ENCODE measurements at regions not wholly inside any gene's neighbourhood (a gene's known extent, or its start where the extent isn't known, plus 50 kb on each side); places are given as distances from the start of the nearest gene placed in this dataset.
"Not testable (repeated sequence)": the region's sequence is repeated elsewhere in the genome, so short reads cannot be mapped to it uniquely, and the experiment has no call there.

GRCh38 chr16:29179401-29180205 is 194.8 kb downstream of the LAT start:
- WGBS (ENCODE audit: insufficient coverage) = 94% methylated on average over 19 of the region's 25 CpGs
- H3K9ac ChIP-seq (ENCODE audit: insufficient read depth, low read length, poor library complexity, severe bottlenecking); H3K4me3 Mint-ChIP-seq; H3K4me3 ChIP-seq (replicated peaks in 1 of 3; ENCODE audit: low read depth in 2 of 3, low read length in 3 of 3); H3K9me3 ChIP-seq (replicated peaks in 1 of 2; ENCODE audit: control insufficient read depth in 1 of 2, insufficient read depth in 1 of 2, low read length in 2 of 2); H2AFZ ChIP-seq (ENCODE audit: insufficient read depth, low read depth, low read length, poor library complexity, severe bottlenecking); intact Hi-C loops (cut with micrococcal nuclease); H3K79me2 ChIP-seq (ENCODE audit: insufficient read depth, low read length); H3K27me3 Mint-ChIP-seq (ENCODE audit: low read depth in 3 of 3); H4K20me1 ChIP-seq (ENCODE audit: insufficient read depth, low read length); H3K27me3 ChIP-seq (ENCODE audit: control insufficient read depth in 2 of 2, insufficient read depth in 2 of 2, low read length in 2 of 2); H3K27ac ChIP-seq (ENCODE audit: low read depth in 1 of 2, low read length in 2 of 2); H3K9me3 Mint-ChIP-seq; DNase-seq; H3K4me2 ChIP-seq (replicated peaks; ENCODE audit: extremely low read depth, low read length, poor library complexity, severe bottlenecking): not testable (repeated sequence)
- Histone ChIP-seq H3K36me3 (replicated peaks in 1 of 2; ENCODE audit: control insufficient read depth in 1 of 2, insufficient read depth in 2 of 2, low read length in 2 of 2) (peaks cover 19 to 22% of the 10 kb centered on the region in 2 donors), H3K4me1 (ENCODE audit: control insufficient read depth in 1 of 2, insufficient read depth in 2 of 2, low read length in 2 of 2) (peaks cover 31 to 36% of the 10 kb centered on the region in 2 donors)
- H3K4me1 Mint-ChIP-seq = peaks cover 26% of the 10 kb centered on the region
- peaks cover 23 to 69% of the 10 kb centered on the region in 2 donors for H3K36me3 Mint-ChIP-seq
- H3K27ac Mint-ChIP-seq = peak overlapping the region in 3 of 7 donors; percentile 45 to 89 (median 46)

GRCh38 chr16:29177888-29178726 is 193.3 kb downstream of the LAT start:
- Histone ChIP-seq H3K27ac (ENCODE audit: low read depth in 1 of 2, low read length in 2 of 2) (peak overlapping the region; percentile 41 to 58), H3K4me1 (ENCODE audit: control insufficient read depth in 1 of 2, insufficient read depth in 2 of 2, low read length in 2 of 2) (peaks cover 41 to 45% of the 10 kb centered on the region in 2 donors), H3K36me3 (replicated peaks in 1 of 2; ENCODE audit: control insufficient read depth in 1 of 2, insufficient read depth in 2 of 2, low read length in 2 of 2) (peaks cover 19 to 22% of the 10 kb centered on the region in 2 donors)
- H3K4me1 Mint-ChIP-seq = peaks cover 33% of the 10 kb centered on the region
- H3K4me2 ChIP-seq (replicated peaks; ENCODE audit: extremely low read depth, low read length, poor library complexity, severe bottlenecking); intact Hi-C loops (cut with micrococcal nuclease); H3K27me3 ChIP-seq (ENCODE audit: control insufficient read depth in 2 of 2, insufficient read depth in 2 of 2, low read length in 2 of 2); H3K9me3 ChIP-seq (replicated peaks in 1 of 2; ENCODE audit: control insufficient read depth in 1 of 2, insufficient read depth in 1 of 2, low read length in 2 of 2); H2AFZ ChIP-seq (ENCODE audit: insufficient read depth, low read depth, low read length, poor library complexity, severe bottlenecking); H3K9me3 Mint-ChIP-seq; H3K4me3 Mint-ChIP-seq; H3K4me3 ChIP-seq (replicated peaks in 1 of 3; ENCODE audit: low read depth in 2 of 3, low read length in 3 of 3); H4K20me1 ChIP-seq (ENCODE audit: insufficient read depth, low read length); H3K79me2 ChIP-seq (ENCODE audit: insufficient read depth, low read length); H3K27me3 Mint-ChIP-seq (ENCODE audit: low read depth in 3 of 3); H3K9ac ChIP-seq (ENCODE audit: insufficient read depth, low read length, poor library complexity, severe bottlenecking): not testable (repeated sequence)
- peak in 2 of 3 donors; percentile 24 to 28 for DNase-seq
- H3K36me3 Mint-ChIP-seq = peaks cover 21 to 68% of the 10 kb centered on the region in 2 donors
- H3K27ac Mint-ChIP-seq = peak overlapping the region; percentile 38 to 89 (median 77)
- 81% methylated on average over 7 of the region's 24 CpGs for WGBS (ENCODE audit: insufficient coverage)

DNA sequence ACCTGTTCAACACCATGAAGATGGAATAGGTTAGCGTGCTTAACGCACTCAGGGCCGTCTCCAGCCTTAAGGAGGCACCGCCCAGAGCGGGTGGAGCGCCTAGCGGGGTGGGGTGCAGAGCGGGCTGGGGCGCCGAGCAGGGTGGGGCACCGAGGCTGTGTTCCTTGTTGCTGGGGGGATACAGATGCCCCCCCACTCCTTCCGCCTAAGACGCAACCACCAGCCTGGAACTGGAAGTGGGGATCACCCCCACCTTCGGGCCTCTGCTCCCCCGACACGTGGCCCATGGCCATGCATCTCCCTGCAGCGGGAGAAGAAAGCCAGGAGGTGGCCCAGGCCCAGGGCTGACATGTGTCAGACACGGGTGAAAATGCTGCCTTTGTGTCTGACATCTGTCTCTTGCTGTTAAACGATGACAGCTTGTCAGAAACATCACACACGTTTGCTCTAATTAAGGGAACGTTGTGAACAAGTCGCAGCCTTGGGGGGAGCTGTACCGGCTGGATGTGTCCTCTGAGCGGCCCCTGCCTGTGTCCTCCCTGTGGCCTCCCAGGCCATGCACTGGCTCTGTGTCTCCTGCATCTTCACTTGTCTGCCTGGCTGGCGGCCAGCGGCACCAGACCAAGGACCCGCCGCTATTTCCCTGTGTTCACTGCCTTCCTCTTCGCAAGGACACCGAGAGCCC is 192.5 kb downstream of the LAT start:
- H3K4me2 ChIP-seq (replicated peaks; ENCODE audit: extremely low read depth, low read length, poor library complexity, severe bottlenecking); H3K27me3 Mint-ChIP-seq (ENCODE audit: low read depth in 3 of 3); H3K9ac ChIP-seq (ENCODE audit: insufficient read depth, low read length, poor library complexity, severe bottlenecking); H3K4me3 ChIP-seq (replicated peaks in 1 of 3; ENCODE audit: low read depth in 2 of 3, low read length in 3 of 3); H3K27me3 ChIP-seq (ENCODE audit: control insufficient read depth in 2 of 2, insufficient read depth in 2 of 2, low read length in 2 of 2); H3K9me3 ChIP-seq (replicated peaks in 1 of 2; ENCODE audit: control insufficient read depth in 1 of 2, insufficient read depth in 1 of 2, low read length in 2 of 2); DNase-seq; H3K79me2 ChIP-seq (ENCODE audit: insufficient read depth, low read length); H2AFZ ChIP-seq (ENCODE audit: insufficient read depth, low read depth, low read length, poor library complexity, severe bottlenecking); H3K4me3 Mint-ChIP-seq; H4K20me1 ChIP-seq (ENCODE audit: insufficient read depth, low read length); intact Hi-C loops (cut with micrococcal nuclease): not testable (repeated sequence)
- Mint-ChIP-seq H3K4me1 (peaks cover 41% of the 10 kb centered on the region), H3K27ac (peak overlapping the region; percentile 38 to 89 (median 73)), H3K9me3 (peaks cover 0 to 12% (median 9%) of the 10 kb centered on the region in 7 donors), H3K36me3 (peaks cover 23 to 68% of the 10 kb centered on the region in 2 donors)
- H3K36me3 ChIP-seq (replicated peaks in 1 of 2; ENCODE audit: control insufficient read depth in 1 of 2, insufficient read depth in 2 of 2, low read length in 2 of 2) = peaks cover 16 to 22% of the 10 kb centered on the region in 2 donors
- peak overlapping the region; percentile 41 to 58 for H3K27ac ChIP-seq (ENCODE audit: low read depth in 1 of 2, low read length in 2 of 2)
- H3K4me1 ChIP-seq (ENCODE audit: control insufficient read depth in 1 of 2, insufficient read depth in 2 of 2, low read length in 2 of 2) = peaks cover 48 to 53% of the 10 kb centered on the region in 2 donors
- 86% methylated on average over 13 of the region's 30 CpGs for WGBS (ENCODE audit: insufficient coverage)

GRCh38 chr16:29176822-29177202 is 192.0 kb downstream of the LAT start:
- H3K27me3 ChIP-seq (ENCODE audit: control insufficient read depth in 2 of 2, insufficient read depth in 2 of 2, low read length in 2 of 2); H3K9ac ChIP-seq (ENCODE audit: insufficient read depth, low read length, poor library complexity, severe bottlenecking); H3K9me3 ChIP-seq (replicated peaks in 1 of 2; ENCODE audit: control insufficient read depth in 1 of 2, insufficient read depth in 1 of 2, low read length in 2 of 2); H2AFZ ChIP-seq (ENCODE audit: insufficient read depth, low read depth, low read length, poor library complexity, severe bottlenecking); DNase-seq; intact Hi-C loops (cut with micrococcal nuclease); H3K4me3 Mint-ChIP-seq; H4K20me1 ChIP-seq (ENCODE audit: insufficient read depth, low read length); H3K27ac ChIP-seq (ENCODE audit: low read depth in 1 of 2, low read length in 2 of 2); H3K4me3 ChIP-seq (replicated peaks in 1 of 3; ENCODE audit: low read depth in 2 of 3, low read length in 3 of 3); H3K27me3 Mint-ChIP-seq (ENCODE audit: low read depth in 3 of 3); H3K79me2 ChIP-seq (ENCODE audit: insufficient read depth, low read length); H3K4me2 ChIP-seq (replicated peaks; ENCODE audit: extremely low read depth, low read length, poor library complexity, severe bottlenecking): not testable (repeated sequence)
- Mint-ChIP-seq H3K36me3 (peaks cover 22 to 68% of the 10 kb centered on the region in 2 donors), H3K9me3 (peaks cover 0 to 15% (median 12%) of the 10 kb centered on the region in 7 donors), H3K4me1 (peaks cover 44% of the 10 kb centered on the region), H3K27ac (peak overlapping the region in 2 of 7 donors; percentile 33 to 63)
- H3K4me1 ChIP-seq (ENCODE audit: control insufficient read depth in 1 of 2, insufficient read depth in 2 of 2, low read length in 2 of 2) = peaks cover 52 to 58% of the 10 kb centered on the region in 2 donors
- no CpG with 5 or more reads among the region's 7 CpGs for WGBS (ENCODE audit: insufficient coverage)
- peaks cover 13 to 23% of the 10 kb centered on the region in 2 donors for H3K36me3 ChIP-seq (replicated peaks in 1 of 2; ENCODE audit: control insufficient read depth in 1 of 2, insufficient read depth in 2 of 2, low read length in 2 of 2)
